Astrocyte of the spinal cord (primary cell): ENCODE measurements at regions not wholly inside any gene's neighbourhood (a gene's known extent, or its start where the extent isn't known, plus 50 kb on each side); places are given as distances from the start of the nearest gene placed in this dataset.

Experiments used
- DNase-seq: peaks from one replicate; pipeline ENCODE4 v3.0.0; 2011; ENCODE audit warnings: low read depth, low spot score
- H3K4me3 ChIP-seq: 2 replicates; pipeline ENCODE4 v1.5.1; 2011; ENCODE audit warnings: low read depth, mild to moderate bottlenecking, low read length, moderate library complexity
- in situ Hi-C: cut with HindIII; loops from 2 replicates; pipeline ENCODE4 v1.10.0; 2017; ENCODE audit warnings: low sequenced_read_pairs
- TF ChIP-seq, protein P1 (sequence below): IDR thresholded peaks from 2 replicates; pipeline ENCODE4 v1.5.1; 2012; ENCODE audit warnings: low read depth, mild to moderate bottlenecking, low read length, inconsistent platforms

DNA sequence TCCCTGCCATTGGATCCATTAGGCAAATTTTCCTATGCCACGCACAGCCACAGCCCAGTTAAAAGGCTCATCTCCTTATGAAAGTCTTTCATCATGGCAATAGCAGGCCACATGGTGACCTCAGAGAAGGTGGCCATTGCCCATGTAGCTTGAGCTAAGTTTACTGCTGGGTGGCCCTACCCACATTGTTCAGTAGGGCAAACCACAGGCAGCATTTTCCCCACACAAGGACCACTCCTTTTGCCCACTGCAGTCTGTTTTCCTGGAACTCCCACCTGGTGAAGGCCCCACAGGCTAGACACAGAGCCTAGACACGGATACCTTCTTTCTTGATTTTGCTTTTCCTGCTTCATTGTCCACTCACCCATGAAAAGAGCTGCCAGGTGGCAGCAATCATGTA lies 101.5 kb upstream of the NPVF start:
- TF ChIP-seq, protein P1, sequence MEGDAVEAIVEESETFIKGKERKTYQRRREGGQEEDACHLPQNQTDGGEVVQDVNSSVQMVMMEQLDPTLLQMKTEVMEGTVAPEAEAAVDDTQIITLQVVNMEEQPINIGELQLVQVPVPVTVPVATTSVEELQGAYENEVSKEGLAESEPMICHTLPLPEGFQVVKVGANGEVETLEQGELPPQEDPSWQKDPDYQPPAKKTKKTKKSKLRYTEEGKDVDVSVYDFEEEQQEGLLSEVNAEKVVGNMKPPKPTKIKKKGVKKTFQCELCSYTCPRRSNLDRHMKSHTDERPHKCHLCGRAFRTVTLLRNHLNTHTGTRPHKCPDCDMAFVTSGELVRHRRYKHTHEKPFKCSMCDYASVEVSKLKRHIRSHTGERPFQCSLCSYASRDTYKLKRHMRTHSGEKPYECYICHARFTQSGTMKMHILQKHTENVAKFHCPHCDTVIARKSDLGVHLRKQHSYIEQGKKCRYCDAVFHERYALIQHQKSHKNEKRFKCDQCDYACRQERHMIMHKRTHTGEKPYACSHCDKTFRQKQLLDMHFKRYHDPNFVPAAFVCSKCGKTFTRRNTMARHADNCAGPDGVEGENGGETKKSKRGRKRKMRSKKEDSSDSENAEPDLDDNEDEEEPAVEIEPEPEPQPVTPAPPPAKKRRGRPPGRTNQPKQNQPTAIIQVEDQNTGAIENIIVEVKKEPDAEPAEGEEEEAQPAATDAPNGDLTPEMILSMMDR = no peak
- no peak overlapping the region for H3K4me3 ChIP-seq
- DNase-seq = no peak
- in situ Hi-C loops = no loop called here

DNA sequence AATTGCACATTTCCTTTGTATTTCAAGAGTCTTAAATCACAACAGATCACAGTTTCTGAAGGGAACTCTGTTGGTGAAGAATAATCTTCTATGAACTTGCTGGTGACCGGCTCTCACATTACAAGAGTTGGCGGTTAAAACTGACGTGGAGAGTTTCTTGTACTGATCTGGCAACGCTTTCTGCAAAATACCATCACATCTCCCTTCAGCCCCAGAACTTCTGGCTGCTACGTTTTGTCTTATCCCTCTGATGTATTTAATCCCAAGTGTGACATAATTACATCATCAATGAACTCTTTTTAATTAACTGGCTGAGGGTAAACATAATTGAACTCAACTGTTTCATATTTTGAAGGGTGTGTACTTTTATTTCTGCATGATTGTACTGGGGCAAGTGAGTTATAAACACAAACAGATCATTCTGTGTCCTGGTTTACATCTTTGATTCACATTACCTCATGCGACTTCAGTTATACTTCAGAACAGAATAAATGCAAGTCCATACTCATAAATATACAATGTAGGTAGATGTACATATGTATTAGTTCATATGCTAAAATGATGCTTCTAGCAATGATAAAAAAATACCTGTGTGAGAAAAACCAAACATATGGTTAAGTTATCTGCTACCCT lies 105.1 kb upstream of the NPVF start:
- TF ChIP-seq, protein P1 = no peak
- no peak overlapping the region for H3K4me3 ChIP-seq
- no peak for DNase-seq
- in situ Hi-C loops = no loop called here

DNA sequence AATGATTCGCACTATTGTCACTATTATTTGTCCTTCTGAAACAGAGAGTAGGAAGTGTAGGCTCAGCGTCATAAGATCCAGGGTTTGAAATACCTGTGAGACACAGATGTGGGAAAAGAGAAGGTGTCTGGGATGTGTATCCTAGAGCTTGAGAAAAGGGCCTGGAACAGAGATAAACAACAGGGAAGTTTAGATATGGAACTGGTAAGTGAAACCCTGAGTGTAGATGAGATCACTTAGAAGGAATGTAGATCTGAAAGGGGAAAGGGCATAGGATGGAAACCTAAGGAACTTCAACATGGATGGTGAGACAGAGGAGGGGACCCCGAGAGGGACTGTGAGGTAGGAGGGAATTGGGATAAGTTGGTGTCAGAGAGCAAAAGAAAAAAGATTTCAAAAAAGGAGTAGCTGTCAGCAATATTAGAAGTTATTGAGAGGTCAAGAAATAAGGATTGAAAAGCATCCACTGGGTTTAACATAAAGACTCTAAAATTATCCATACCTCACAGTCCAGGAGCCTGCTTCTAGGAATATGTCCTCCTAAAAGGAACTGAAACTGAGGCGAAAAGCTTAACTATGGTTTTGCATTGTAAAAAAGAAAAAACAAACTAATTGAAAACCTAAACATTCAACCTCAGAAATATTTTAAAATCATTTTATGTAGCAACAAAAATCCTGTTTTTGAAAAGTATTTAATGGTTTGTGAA lies 119.2 kb upstream of the NPVF start:
- TF ChIP-seq, protein P1 = no peak
- H3K4me3 ChIP-seq = no peak overlapping the region
- DNase-seq = no peak
- in situ Hi-C loops = no loop called here

DNA sequence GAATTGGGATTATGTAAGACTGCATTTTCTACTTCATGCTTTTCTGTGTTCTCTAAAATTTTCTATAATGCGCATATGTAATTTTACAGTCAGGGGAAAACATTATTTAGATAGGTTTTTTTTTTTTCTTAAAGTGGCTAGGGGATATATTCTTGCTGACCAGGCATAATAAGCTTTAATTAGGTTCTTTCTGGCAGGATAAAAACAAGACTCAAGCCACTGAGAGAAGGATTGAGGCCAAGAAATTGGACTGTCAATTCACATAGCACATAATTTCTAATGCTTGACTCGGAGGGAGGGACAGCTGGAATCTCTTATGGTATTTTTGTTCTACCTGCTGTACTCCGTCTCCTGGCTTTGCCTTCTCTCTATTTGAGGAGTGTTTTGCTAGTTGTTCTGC lies 119.8 kb upstream of the NPVF start:
- TF ChIP-seq, protein P1 = no peak
- no peak for DNase-seq
- in situ Hi-C loops = no loop called here
- no peak overlapping the region for H3K4me3 ChIP-seq

DNA sequence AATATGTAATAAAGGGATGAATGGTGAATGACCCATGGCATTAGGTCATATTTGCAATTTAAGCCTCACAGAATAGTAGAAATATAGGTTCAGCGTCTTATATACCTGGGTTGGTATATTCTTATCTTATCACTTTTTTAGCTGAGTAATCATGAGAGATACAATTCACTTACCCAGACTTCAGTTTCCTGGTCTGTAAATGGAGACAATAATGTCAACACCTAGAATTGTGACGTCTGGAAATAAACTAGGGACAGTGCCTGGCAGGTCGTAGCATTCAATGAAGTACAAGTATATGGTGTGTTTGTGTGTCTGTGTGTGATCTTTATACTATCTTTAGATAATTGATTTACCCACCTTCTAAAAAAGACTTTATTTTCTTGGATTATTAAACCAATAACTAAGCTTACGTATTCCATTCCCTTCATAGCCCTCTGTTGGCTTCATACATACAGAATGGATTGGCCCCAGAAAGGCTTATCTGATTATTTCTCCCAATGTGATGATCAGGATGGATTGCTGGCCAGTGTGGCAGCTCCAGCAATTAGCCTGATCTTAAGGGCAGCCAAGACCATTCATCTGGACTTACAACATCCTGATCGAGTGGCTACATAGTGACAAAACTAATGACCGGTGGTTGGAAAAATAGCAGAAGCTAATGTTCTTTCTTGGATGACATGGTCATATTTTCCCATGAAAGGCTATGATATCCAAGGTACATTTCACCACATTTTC lies 121.2 kb upstream of the NPVF start:
- in situ Hi-C loops = no loop called here
- DNase-seq = no peak
- H3K4me3 ChIP-seq = no peak overlapping the region
- TF ChIP-seq, protein P1 = no peak

DNA sequence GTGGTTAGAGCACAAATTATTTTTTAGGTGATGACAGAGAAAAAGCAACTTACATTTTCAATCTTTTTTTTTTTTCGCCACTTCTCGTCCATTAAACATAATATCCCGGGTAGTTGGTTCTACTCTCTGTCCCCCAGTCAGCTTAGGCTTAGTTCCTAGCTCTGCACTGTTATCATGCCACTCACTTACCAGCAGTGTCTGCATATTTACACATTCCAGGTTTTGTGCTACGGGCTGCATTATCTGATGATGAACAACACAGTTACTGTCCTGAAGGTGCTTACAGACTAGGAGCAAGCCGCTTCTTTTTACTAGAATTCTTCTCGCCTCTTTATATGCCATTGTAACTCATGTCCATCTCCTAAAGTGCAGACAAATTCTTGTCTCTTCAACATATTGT lies 121.8 kb upstream of the NPVF start:
- TF ChIP-seq, protein P1 = no peak
- no peak overlapping the region for H3K4me3 ChIP-seq
- in situ Hi-C loops = no loop called here
- no peak for DNase-seq
